GM12872 (cell line): ENCODE measurements at regions not wholly inside any gene's neighbourhood (a gene's known extent, or its start where the extent isn't known, plus 50 kb on each side); places are given as distances from the start of the nearest gene placed in this dataset.

Experiments used
- CTCF ChIP-seq: IDR thresholded peaks from 3 replicates; pipeline ENCODE4 v1.5.1; 2011; ENCODE audit warnings: low read depth, mild to moderate bottlenecking, low read length, moderate library complexity; ENCODE audit not compliant: insufficient read depth

DNA sequence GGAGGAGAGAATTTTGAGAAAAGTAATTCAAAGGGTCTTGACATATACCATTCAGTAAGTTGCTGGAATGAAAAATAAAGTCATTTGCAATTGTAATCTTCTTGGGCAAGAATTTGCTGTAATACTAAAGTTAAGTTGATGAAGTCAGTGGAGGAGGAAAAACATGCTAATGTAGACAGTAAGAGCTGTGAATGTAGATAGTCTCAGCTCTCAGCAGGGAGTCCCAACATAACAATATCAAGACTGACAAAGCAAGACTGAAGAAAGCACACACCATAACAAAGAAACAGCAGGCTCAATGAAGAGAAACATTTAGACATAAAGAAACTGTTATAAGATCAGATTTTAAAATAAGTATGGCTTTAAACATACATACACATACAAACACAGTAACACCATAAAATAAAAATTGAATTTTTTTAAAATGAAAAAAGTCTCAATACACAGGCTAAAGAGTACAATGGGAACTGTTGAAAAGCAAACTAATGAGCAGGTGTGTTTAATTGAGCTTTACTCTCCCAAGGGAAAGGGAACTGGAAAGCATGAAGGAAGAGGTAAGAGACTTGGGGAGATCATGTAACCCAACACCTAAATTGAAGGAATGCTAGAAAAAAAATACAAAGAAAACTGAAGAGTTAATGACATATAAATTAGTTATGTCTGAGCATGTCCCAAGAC lies 336.3 kb upstream of the NCAM2 start:
- no peak for TF ChIP-seq CTCF

- TF ChIP-seq CTCF: no peak
These were observed 335.7 kb upstream of the NCAM2 start for GRCh38 chr21:20662514-20662913.

DNA sequence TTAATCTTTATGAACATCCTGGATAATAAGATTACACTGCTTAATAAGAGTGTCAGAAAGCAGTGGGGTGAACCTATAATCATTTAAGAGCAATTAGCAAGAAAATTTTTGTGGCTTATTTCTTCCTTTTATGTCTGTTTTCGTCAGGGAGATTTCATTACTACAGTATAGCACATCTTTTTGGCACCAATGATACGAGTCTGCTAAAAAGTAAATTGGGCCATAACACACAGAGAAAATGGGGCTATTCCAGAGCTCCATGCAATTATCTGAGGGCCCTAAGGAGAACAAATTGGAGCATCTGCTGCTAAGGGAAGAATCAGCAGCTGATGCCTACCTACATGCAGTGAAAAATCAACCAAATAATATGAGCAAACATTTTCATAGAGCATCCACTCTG lies 330.3 kb upstream of the NCAM2 start:
- no peak for TF ChIP-seq CTCF

GRCh38 chr21:20685475-20685874 lies 312.7 kb upstream of the NCAM2 start:
- TF ChIP-seq CTCF: no peak

DNA sequence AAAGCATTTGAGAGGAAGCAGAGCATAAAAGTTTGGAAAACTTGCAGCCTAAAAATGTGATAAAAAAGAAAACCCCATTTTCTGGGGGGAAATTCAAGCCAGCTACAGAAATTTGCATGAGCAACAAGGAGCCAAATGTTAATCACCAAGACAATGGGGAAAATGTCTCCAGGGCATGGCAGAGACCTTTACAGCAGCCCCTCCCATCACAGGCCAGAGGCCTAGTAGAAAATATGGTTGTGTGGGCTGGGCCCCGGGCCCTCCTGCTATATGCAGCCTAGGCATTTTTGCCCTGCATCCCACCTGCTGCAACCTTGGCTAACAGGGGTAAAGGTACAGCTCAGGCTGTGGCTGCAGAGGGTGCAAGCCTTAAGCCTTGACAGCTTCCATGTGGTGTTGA lies 299.6 kb upstream of the NCAM2 start:
- no peak for TF ChIP-seq CTCF

GRCh38 chr21:20701235-20701634 lies 297.0 kb upstream of the NCAM2 start:
- no peak for TF ChIP-seq CTCF

- no peak for TF ChIP-seq CTCF
These were observed 295.0 kb upstream of the NCAM2 start for GRCh38 chr21:20703112-20703767.
